ENCODE measurements at regions not wholly inside any gene's neighbourhood (a gene's known extent, or its start where the extent isn't known, plus 50 kb on each side); places are given as distances from the start of the nearest gene placed in this dataset.
"Not testable (repeated sequence)": the region's sequence is repeated elsewhere in the genome, so short reads cannot be mapped to it uniquely, and the experiment has no call there.

DNA sequence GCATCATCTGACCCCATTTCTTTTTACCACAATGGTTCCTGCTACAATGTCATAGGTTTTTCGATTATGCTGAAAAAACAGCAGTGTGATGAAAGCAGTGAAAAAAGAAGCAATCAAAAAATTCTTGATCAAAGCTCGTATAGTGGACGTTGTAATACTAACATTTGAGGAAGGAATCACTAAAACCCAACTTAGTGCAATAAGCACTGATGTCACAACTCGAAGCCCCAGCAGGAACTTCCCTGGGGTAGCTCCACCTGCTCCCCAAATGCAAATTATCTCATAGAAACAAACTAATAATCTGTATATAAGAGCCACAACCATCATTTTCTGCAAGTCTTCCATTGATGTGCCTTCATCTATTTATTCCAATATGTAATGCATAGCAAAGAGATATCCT lies 285.6 kb upstream of the SGK1 start:
- DNase-seq = no peak

DNA sequence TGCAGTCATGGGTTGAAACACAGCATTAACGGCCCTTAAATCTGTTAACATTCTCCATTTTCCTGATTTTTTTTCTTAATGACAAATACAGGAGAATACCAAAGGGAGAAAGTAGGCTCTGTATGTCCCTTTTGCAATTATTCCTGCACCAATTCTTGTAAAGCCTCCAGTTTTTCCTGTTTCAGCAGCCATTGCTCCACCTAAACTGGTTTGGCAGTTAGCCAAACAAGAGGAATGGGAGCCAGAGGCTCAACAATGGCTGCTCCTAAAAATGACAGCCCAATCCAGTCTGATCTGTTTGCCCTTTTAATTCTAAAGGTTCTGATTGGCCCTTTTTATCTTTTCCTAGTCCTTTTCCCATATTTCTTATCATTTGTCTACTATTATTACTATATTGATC lies 284.2 kb upstream of the SGK1 start:
- no peak for DNase-seq

DNA sequence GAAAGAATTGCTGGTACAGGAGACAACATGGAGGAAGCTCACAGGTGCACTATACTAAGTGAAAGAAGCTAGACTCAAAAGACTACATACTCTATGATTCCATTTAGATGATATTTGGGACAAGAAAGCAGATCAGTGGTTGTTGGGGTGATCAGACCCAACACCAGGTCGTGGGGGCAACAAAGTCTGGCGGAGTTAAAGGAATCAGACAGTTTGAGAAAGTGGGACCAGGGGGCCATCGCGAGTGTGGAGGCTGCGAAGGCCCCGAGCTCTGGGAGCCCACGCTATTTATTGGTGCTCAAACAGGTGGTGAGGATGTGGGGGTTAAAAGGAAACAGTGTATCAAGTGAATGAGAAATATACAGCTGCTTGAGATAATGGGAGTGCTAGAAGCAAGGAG lies 282.8 kb upstream of the SGK1 start:
- DNase-seq = no peak

DNA sequence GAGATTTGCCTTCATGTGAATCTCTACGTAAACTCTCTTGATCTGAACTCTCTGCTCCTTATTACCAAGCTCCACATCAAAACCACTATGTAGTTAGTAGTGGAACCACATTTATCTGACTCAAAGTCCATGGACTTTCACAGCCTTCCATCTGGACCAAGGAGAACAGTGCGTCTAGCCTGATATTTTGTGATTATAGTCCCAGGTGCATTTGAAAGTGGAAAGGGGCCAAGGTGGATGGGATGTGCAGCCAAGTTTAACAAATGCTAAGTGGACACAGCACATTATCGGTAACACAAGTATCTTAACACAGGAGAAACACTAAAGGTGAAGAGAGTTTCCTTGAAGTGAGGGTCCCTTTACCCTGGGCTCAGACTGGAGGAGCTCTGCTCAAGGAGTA lies 281.2 kb upstream of the SGK1 start:
- no peak for DNase-seq

DNA sequence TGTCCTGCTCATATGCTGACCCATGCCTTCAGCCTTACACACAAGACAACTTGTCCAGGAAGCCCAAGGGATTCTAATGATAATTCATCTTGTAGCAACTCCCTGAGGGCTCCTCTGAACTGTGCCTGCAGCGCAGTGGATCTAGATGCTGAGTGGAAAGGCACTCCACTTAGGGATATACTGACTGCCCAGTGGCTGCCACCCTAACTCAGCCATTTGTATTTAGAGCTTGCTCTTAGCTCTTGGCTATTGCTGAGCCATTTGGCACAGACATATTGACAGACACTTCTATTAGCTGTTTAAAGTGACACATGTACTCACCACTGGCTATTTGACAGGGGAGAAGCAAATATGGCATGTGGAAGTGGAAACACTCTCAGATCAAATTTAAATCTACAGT lies 278.3 kb upstream of the SGK1 start:
- no peak for DNase-seq

DNA sequence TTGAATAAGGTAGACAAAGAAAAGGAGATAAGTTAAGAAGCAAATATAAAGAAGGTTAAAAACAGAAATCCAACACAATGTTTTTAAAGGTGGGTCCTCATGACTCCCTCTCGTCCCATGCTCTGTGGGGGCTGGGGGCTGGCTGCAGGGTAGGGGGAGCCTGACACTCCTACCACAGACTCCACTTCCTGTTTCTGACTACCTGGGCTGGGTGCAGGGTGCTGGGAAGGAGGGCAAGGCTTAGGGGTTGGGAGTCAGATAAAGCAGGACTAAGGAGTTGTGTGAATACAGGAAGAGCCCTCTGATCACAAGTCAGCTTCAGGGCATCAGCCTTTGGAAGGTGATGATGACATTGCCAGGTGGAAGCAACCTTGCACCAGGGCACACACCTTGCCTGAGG lies 277.0 kb upstream of the SGK1 start:
- DNase-seq = no peak

DNA sequence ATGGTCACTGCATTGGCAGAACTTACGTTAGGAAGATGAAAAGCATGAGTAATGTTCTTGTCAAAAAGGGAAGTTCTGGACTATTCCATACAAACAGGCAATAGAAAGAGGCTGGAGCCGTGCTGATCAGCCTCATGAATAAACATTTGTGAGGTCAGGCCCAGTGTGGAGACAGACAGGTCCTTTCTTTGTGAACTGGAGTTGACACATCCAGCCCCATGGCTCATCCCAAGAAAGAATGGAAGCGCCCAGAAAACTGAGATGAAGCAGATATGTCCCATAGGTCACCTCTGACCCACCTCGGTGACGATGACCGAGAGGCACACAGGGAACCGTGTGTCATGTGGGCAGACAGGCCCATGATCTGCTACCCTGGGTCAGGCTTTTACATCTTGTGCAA lies 276.0 kb upstream of the SGK1 start:
- DNase-seq = no peak

DNA sequence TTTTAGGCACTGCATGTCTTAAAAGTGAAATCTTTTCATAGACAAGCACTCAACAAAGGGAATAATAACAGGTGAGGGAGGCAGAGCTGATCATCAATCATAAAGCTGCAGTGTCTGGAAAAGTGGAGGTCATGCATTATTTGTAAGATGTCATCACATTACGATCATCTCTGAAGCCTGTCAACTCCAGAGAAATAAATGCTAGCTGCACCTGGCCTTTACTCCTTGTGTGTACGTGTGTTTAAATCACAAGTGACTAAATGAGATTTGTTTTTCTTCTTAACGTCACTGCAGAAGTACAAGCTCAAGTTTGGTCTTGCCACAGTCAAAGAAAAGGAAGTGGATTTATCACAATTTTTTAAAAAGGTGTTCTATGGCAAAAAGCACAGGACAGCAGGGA lies 275.5 kb upstream of the SGK1 start:
- no peak for DNase-seq

DNA sequence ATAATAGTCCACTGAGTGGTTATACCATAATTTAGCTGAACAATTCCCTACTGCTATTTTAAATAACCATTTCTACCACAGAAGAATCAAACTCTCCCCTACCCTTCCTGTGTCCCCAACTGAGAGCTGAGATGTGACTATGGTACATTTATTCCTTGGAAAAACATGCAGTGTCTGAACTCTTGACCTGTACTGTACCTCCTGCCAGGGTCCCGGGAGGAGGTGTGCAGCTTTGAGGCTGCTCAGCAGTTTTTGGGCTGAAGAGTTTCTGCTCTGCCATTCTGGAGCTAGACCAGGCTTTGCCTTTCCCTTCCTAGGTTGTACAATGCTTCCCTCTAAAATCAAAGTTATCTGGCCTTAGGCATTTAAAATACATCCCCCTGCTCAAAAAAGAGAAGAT lies 275.1 kb upstream of the SGK1 start:
- DNase-seq = no peak

DNA sequence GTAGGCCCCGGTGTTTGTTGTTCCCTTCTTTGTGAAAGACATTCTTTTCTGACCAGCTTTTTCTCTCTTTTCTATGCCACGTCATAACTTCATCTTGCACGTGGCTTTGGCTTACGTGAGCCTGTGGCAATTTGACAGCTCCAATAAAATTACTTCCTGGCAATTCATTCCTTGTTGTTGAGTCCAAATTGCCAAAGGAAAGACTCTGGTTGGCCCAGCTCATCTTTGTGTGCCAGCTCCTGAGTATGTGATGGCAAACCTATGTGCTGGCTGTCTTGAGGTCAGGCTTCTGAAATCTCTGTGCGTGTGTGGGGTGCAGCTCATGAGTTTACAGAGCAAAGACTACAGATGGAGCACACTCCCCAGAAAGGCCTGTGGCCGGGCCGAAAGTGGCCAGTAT lies 272.5 kb upstream of the SGK1 start:
- DNase-seq = no peak

DNA sequence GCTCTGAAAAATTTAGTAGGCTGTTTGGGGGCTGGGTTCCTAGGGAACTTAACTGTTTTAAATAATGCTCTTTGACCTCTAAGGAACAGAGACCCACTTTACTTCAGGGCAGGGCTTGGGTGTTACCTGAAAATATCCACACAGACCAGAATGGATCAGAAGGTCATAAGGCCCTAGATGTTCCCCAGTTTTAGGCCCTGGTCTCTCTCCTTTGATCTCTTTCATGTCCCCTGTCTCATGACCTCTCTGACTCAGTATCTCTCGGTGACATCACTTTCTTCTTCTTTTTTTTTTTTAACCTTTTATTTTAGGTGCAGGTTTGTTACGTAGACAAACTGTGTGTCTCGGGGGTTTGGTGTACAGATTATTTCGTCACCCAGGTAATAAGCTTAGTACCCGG lies 272.1 kb upstream of the SGK1 start:
- DNase-seq = no peak

DNA sequence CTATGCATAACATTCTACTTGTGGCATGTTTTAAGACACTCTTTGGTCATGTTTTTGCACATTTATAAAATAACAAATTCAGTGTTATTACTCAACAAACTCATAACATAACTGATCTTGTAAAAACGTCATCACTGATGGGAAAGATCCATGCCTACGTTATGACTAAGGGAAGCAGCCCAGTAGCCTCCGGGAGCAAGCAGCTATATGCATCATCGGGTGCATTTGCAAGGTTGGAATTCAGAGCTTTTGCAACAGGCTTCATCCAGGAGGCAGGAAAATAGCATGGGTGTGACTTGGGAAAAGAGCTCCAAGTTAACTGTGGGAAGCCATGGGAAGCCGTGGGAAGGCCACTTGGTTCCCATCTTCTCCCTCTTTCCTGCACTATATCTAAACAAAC lies 271.6 kb upstream of the SGK1 start:
- no peak for DNase-seq

DNA sequence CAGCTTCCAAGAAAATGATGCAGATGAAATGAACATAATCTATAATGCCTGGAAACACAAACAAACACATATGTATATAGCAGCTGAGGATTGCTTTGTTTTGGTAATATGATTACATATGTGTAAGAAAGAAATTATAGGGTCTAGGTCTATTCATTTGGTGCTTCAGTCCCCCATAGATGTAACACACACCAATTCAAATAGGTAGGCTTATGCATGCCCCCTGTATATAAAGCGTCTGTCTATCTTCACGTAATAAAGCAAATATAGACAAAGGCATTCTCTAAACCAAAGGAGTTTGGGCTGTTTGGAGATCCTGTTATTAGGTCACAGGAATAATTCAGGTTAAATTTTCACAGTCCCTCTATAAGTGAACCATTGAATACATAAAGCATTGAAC lies 270.4 kb upstream of the SGK1 start:
- DNase-seq = no peak

DNA sequence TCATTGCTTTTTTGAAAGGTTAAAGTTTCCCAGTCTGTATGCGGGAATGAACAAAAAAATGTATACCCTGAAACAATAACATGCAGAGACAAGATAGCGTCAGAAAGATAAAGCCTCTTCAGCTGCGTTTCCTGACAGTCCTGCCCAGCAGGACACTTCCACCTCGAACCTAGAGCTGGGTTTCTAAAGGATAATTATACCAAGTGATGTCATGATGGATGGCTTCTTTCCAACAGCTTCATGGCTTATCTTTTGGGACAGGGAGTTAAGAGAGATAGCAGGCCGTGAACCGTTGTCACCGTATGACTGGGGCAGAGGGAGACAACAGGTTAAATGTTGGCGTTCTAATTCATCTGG lies 267.6 kb upstream of the SGK1 start:
- no peak for DNase-seq

DNA sequence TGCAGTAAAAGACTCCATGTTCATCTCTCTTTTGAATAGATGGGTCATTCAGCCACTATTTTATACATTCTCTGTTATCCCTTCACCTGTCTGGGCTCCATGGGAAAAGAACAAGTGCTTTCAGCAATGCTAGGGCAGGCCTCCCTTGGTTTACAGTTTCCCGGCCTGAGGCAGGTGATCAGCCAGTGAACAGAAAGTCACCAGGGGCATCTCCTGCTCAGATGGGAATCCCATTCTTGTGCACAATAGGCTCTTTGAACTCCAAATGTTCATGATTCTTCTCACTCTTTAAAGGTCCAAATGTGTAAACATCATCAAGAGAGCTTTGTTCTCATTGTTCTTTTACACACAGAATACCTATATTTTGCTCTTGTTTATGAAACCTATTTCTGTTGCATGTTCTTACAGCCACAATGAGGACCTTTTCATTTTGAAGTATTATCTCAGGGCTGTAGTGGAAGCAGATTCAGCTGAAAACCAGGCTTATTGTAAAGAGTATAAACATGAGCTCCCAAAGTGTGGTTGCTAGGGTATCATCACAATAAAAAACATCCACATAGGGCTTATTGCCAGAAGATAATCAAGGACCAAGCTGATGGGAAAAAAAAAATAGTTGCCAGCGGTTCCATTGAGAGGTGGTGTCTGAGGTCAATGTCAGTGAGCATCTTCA lies 267.1 kb upstream of the SGK1 start:
- no peak for DNase-seq

DNA sequence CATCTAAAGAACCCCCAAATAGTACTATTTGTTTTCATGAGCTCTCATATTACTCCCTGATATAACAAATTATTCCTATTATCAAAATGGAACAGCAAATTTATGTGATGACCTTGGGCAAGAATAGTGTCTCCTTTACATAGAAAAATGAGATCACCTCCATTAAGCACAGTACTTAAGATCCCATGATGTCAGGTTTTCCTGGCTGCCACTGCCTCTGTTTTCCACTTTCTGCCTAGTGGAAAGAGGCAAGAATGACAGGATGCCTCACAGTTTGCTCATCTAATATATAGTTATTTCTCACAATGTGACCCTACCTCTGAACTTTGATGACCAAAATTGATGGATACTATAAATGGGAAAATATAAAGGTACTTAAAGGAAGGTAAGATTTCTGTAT lies 260.1 kb upstream of the SGK1 start:
- DNase-seq = no peak

DNA sequence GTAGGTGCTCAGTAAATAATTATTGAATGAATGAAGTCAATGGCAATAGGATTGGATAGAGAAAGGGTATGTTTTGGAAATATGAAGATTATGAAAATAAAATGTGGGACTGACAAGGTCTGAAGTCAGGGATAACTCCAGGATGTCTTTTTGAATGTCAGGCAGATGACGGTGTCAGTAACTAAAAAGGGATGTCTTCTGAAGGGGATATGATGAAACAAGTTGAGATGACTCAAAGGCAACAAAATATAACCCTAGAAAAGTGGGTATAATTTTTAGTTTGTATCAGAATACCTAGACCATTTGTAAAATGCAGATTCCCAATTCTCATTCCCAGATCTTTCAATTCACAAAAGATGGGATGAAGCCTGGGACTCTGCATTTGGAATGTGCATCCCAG lies 257.3 kb upstream of the SGK1 start:
- DNase-seq = no peak

DNA sequence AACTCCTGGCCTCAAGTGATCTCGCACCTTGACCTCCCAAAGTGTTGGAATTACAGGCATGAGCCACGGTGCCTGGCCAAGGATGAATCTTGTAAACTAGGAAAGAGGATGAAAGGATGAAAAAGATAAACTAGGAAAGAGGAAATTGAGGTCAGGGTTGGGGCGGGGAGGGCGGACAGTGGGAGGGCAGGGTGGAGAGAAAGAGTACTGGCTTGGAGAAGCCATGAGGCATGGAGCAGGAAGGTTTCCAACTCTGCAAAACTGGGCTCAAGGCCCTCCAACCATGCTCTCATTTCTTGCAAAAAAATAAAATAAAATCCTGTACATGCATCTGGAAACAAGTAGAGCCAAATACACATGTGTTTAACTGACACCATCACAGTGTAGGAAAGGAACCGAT lies 256.6 kb upstream of the SGK1 start:
- no peak for DNase-seq

DNA sequence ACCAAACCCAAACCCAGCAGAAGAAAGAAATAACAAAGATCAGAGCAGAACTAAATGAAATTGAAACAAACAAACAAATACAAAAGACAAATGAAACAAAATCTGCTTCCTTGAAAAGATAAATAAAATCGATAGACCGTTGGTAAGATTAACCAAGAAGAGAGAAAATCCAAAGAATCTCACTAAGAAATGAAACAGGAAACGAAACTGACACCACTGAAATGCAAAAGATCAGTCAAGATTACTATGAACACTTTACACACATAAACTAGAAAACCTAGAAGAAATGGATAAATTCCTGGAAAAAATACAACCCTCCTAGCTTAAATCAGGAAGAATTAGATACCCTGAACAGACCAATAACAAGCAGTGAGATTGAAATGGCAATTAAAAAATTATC lies 252.1 kb upstream of the SGK1 start:
- not testable (repeated sequence) for DNase-seq

DNA sequence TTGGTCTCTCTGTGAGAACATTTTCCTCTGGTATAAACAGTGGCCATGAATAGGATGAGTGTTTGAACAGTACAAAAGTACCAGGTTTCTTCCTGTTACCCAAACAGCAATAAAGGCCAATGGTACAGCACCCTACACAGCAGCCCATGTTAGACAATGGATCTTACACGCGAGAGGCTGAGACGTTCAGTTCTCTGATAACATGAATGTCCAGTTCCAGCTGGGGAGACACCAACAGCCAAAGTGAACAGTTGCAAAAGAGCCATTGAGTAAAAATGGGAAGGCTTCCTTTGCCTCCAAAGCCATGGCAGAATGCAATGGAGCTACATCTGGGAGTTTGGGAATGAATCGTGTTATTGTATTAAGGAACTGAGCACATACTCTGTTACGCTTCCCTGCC lies 246.8 kb upstream of the SGK1 start:
- no peak for DNase-seq

DNA sequence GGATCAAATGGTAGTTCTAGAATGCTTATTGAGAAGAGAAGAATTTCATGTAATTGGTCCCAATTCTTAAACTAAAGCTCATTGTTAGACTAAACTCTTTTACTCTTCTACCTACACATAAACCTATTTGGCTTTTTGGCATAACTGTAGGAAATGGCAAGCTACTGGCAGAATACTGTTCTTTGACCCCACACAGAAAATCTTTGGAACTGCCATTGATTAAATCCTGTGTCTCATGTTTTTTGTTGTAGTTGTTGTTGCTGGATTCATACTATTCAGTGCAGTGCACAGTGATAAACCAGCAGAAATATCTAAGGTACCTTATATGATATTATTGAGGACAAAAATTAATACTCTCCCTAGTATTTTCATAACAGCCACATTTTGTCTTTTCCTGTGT lies 242.1 kb upstream of the SGK1 start:
- DNase-seq = no peak

DNA sequence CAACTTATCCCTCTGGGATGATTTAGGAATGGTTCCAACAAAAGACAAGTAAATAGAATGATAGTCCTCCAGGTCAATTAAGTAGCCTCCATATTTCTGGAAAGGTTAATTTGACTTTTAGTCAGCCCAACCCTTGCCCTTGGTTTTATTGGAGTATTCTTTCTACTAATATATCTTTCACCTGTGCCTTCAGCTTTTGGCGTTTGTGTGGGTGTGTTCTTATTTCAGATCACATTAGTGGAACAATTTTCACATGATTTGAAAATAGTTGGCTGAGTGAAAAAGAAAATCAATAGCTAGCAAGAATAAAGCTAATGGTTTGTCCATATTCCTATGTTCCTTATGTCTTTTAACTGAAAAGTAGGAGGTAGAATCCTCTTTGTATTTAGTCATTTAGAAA lies 239.6 kb upstream of the SGK1 start:
- DNase-seq = no peak

DNA sequence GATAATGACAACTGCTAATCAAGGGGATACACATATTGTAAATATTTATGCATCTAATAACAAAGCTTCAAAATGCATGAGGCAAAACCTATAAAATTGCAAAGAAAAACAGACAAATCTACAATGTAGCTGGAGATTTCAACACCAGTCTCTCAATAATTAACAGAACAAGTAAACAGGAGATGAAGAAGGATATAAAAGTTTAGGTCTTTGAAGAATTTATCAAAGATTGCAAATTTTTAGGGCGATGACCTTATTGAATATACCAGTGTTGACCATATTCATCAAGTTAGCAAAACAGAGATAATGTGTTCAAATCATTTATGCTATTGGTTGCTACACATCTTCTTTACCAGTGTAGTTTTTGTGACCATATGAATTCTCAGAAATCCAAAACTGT lies 237.8 kb upstream of the SGK1 start:
- no peak for DNase-seq

DNA sequence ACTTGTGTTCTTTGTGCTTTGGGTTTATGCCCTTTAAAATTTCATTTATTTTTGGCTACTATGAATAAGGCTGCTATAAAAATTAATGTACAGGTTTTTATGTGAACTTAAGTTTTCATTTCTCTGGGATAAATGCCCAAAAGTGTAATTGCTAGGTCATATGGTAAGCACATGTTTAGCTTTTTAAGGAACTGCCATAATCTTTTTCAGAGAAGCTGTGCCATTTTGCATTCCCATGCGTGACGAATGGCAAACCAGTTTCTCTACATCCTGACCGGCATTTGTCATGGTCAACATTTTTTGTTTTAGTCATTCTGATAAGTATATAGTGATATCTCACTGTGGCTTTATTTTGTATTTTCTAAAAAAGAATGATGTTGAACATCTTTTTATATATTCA lies 236.0 kb upstream of the SGK1 start:
- no peak for DNase-seq

DNA sequence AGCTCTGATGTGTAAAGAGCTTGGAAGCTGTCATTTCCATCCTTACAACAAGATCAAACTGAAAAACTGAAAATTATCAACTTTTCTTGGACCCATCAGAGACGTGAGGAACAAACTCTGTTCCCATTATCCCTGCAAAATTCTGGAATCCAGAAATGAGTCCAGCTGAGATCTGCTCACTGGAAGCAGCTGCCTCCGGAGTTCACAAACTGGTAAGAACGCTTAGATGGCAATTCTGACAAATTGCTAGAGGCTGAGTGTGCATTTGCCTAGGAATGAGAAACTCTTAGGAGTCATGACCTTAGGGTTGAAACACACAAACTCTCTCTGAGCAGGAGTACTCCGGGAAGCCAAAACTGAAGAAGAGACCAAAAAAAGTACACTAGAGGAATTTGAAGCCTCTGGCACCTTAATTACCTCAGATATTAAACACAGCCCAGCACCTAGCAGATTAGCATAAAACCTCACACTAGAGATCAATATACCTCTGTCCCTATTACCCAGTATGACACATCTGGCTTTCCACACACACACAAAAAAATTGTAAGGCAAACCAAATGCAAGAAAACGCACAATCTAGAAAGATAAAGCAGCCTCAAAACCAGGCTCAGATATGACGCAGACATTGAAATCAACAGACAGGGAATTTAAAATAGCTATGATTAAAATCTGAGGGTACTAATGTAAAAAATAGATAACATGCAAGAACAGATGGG lies 233.5 kb upstream of the SGK1 start:
- no peak for DNase-seq

Data from left hindlimb (tissue), 1 donor.